Superior temporal gyrus (tissue), 1 donor: ENCODE measurements at regions not wholly inside any gene's neighbourhood (a gene's known extent, or its start where the extent isn't known, plus 50 kb on each side); places are given as distances from the start of the nearest gene placed in this dataset.
A peak's percentile ranks its signal among the peaks of the same experiment; 100 is the strongest.

Experiments used
- DNase-seq: peaks from one replicate; pipeline ENCODE4 v3.0.0-alpha.2; 2016; ENCODE audit errors: extremely low spot score

DNA sequence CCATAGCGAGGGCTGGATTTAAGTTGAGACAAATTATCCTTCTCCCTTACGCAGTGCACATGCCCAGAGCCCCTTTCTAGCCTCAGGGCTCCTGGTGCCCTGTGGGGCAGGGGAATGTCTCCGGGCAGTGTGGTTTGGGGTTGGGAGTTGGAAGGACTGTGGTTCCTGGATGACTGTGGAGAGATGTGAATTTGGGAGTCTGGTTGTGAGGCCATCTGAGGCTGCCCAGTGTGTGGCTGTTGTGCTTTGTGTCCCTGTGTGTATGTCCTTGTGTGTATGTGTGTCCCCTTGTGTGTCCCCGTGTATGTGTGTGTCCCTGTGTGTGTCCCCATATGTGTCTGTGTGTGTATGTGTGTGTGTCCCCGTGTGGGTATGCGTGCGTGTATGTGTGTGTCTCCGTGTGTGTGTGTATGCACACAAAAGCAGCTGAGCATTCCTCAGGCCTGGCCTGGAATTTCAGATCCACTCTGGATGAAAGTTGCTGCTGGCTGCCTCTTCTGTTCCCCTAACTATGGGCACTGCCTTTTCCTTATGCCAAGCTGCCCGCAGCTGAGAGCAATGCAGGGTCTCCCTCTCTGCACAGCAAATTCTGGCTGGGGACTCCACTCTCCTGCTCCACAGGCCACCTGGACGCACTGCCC lies 65.4 kb downstream of the UBIAD1 start:
- no peak for DNase-seq

DNA sequence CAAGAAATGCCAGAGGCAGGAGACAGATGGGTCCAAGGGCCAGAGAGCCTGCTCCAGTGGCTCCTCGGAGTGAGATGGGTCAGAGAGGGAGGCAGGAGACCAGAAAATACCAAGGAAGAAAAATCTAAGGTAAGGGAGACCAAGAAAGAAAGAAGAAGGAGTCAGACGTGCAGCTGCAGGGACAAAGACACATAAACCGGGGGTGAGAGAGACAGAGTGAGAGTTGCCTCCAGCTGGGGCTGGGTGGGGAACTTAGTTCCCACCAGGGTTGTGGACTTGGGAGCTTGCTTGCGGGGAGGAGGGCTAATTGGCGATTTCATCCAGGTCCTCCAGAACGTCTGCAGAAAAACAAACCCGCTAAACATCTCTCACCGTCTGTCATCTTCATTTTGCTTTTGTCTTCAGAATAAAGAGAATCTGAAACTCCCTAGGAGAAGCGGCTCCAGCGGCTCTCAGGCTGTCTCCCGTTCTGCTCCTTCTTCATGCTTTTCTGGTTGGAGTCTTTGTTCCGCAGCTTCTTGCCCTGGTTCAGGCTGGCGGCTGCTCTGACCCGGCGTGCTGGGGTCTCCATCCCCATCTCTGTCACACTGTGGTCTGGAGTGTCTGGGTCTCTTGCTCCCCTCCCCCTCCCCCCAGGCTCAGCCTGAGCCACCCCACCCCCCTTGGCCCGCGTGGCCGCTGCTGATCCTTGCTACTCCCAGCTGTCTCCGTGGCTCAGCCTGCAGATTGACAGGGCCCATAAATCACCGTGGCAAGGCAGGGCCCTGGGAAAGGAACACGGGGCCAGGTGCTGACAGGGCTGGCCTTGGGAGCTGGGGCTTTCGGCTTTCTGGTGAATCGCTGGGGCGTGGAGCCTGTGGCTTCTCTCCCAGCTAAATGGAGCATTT lies 66.6 kb downstream of the UBIAD1 start:
- no peak for DNase-seq

DNA sequence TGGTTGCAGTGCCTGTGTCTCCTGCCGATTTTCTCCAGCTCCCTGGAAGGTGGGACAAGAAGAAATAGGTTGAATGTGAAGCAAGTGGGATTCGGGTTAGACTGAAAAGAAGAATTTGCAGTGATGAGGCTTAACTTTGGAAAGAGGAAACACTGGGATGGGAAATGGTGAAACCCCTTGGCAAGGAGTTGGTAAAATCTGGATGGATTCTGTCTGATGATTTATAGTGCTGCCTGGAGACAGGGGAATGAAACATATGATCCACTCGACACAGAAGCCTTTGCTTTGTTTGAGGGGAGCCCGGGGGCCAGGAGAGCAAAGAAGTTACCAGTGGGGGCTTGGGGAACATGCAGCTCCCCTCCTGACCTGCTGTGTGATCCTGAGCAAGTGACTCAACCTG lies 67.2 kb downstream of the UBIAD1 start:
- DNase-seq: no peak

DNA sequence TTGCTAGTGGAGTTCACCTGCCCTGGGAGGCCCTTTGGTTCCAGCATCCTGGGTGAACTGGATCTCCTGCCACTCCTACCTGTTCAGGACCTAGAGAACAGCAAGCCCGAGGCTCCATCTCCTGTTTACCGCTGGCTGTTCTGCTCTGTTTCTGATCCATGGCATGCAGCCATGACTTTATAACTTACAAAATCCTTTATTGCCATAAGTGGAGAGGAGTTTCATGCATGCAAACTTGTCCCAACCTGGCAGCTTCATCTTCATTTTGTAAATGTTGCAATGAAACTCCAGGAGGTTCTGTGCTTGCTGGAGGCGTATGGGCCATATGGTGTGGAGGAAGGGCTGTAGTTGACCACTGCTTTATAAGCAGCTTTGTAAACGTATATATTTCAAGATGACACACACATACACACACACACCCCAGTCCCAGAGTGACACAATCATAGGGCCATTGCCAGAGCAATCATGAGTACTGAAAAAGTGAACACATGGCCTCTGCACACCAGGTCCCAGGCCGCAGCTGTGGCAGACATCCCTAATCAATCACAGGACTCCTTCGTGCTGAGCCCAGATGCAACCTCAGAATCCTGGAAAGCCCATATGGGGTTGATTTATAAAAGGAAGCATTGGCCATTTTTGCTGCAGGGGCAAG lies 69.0 kb downstream of the UBIAD1 start:
- DNase-seq: peak; percentile 49

DNA sequence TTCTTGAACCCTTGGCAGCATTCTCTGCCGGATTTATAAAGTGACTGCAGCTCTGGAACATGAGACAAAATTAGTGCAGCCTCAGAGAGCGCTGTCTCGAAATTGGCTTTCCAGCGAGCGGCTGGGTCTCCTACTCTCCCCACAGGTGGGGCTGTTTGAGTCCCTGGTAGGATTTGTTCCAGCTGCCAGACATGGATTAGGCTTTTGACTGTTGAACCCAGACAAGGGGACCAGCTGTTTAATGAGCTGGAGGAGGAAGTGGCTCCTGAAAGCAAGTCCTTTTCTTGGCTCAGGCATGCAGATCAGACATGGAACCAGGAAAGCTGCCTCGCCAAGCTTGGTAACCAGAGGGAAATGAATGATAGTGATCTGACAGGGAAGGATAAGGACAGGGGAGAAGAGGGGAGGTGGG lies 69.6 kb downstream of the UBIAD1 start:
- no peak for DNase-seq

DNA sequence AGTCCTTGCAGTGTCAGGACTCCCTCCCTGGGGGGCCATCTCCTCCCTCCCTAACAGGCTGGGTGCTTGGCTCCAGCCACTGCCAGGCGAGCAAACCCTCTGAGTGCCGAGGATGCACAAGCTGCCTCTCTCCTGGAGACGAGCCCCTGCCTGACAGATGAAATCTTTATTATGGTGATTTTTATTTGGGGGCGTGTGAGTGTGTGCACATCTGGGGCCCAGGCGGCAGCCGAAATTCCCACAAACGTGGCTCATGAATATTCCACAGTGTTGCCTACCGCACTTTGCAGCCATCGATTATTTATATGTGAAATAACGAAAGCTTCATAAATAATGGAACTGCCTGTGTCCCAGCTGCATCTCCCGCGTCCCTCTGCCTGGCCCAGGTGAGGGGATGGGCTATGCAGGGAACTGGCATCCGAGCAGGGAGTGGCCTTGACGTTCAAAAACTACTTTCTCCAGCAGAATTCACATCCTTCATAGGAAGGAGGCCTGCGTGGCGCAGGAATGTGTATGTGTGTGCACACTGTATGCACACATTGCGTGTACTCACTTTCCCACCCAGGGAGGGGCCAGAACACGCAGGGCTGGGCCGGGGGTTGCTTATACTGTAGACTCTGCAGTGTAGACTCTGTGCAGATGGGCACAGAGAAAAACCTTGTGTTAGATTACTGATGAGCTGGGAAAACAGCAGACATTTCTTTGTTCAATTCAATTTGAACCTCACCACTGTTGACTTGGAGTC lies 73.1 kb downstream of the UBIAD1 start:
- no peak for DNase-seq

DNA sequence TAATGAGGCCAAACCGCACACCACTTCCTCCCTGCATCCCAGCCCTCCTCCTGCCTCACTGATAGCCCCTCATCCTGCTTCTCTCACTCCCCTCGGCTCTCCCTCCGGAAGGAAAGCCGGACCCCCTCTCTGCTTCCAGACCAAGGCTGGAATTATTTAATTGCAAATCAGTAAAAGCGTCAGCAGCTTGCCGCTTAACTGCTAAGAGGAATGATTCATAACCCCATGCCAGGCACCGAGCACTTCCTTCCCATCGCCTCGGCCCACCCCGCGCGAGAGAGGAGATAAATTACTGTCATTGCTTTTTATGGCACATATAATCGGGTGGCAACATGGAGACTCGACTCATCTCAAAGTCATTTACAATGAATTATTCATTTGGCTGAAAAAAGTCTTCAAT lies 77.3 kb downstream of the UBIAD1 start:
- DNase-seq: no peak

DNA sequence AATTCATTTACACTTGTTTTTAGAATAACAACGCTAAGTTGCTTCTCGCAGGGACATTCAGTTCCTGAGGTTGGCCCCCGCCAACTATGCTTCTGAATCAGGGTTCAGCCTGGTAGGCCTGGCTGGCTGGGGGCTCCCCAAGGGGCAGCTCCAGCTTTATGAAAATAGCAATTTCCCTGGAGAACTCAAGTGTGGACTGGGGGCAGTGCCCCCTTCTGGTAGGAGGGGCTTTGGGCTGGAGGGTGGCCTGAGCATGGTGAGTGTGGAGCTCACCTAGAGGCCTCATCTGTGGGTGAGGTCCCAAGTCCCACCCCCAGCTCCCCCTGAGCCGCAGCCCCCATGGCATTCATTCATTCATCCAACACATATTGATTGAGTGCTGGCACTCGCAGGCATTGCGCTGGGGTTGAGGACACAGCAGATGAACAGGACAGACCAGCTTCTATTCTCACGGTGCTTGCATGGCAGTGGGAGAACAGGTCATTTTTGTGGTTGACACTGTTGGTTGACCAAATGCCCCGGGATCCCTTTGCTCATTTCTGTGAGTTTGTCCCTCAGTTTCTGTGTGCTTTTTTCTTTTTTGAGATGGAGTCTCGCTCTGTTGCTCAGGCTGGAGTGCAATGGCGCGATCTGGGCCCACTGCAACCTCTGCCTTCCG lies 79.2 kb downstream of the UBIAD1 start:
- no peak for DNase-seq

DNA sequence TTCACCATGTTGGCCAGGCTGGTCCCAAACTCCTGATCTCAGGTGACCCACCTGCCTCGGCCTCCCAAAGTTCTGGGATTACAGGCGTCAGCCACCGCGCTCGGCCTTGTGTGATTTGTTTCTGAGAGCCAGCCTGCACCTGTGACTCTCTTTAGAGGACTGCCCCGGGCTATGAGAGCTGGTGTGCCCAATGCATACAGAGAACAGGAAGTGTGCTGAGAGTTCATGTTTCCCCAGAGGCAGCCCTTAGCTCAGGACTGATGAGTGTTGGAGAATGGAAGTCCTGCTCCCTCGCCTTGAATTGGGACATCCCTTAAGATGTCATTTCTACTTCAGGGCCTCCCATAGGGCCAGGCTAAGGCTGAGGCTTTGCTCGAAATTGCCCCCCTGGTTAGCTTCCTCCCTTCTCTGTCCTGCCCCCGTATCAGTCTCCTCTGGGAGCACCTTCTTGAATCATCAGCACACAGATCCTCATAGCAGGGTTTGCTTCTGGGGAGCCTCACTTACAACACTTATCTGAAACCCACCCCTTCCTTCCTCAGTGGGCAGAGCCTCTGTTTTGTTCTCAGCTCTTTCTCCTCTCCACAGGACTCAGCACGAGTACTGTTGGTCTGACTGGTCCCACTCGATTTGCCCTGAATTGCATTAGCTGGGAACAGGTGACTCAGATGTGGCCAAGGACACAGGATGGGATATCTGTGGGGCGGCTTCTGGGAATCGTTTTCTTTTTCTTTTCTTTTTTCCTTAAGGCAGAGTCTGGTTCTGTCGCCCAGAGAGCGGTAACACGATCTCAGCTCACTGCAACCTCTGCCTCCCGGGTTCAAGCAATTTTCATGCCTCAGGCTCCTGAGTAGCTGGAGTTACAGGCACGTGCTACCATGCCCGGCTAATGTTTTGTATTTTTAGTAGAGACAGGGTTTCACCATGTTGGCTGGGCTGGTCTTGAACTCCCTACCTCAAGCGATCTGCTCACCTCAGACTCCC lies 80.1 kb downstream of the UBIAD1 start:
- DNase-seq: no peak

DNA sequence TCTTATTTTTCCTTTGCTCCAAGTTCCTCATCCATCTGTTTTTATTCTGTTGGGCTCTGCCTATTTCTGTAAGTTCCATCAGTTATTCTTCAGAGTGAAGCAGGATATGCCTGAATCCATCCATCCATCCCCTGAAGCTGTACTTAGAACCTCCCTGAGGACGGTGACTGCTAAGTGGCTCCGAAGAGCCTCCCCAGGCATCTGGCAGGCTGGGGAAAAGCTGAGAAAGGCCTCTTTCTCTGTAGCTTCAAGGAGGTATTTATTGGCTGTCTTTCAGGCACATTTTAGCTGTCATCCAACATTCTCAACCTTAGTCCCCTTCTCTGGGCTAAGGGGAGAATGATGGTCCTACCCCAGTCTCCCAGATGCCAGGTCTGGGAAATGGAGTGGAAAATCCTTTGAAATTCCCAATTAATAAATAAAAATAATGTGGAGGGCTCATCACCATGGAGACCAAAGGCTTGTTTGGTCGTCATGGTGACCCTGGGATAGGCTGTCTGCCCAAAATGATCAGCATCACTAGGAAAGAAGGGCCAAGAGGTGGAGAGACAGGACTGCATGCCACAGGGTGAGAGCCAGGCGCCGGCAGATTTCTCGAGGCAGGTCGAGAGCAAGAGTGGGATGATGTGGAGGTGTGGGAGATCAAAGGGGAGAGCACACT lies 82.0 kb downstream of the UBIAD1 start:
- DNase-seq: peak; percentile 42

DNA sequence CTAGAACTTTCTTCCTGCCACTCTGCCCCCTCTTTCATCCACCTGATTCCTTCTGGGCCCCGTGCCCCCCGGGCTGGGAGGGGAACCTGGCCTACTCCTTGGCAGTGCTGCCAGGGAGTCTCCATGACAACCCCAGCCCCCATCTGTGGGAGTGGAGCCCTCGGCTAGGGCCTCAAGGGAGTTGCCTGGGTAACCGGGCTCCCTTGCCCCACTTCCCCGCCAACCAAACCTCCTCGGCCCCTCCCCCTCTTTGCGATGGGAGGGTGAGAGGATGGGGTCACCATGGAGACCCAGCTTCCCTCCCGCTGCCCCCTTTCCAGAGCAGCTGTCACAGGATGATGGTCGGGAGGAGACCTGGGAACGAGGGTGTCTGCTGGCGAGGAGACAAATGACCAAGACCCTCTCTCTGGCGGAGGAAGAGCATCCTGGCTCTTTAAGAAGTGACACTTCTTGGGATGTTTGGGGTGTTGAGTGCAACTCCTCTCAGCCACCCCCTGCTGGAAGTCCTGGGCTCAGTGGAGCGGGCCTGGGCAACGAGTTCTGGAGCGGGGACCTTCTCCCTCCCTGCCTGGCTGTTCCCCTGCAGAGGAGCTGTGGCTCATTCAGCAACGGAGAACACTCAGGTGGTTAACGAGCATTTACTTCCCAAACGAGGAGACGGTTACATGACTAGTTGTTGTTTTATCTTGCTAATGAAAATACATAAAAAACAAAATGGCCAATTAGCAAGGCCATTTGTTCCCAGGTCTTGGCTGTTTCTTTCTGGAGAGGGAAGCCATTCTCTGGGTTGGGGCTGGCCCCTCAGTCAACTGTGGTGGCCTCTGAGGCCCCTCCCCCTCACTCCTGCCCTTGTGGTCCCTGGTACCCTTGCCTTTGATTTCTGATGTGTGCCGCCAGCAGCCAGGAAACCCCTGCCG lies 82.8 kb downstream of the UBIAD1 start:
- DNase-seq: peak; percentile 57

DNA sequence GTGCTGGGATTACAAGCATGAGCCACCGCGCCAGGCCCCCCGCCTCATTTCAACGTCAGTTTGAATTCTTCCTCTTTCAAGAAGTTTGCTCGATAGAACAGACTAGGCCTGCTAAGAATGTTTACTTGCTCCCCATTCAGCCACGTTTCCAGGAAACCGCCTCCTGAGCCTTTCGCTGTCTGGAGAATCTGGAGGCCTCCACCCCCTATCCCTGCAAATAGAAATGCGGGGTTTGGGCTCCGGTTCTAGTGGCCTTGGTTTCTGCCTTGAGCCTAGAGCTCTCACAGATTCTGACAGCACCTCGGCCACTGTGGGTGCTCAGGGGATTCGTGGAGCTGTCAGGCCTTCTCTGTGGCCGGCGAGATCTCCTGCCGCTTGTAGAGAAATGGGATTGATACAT lies 84.3 kb downstream of the UBIAD1 start:
- peak; percentile 32 for DNase-seq

DNA sequence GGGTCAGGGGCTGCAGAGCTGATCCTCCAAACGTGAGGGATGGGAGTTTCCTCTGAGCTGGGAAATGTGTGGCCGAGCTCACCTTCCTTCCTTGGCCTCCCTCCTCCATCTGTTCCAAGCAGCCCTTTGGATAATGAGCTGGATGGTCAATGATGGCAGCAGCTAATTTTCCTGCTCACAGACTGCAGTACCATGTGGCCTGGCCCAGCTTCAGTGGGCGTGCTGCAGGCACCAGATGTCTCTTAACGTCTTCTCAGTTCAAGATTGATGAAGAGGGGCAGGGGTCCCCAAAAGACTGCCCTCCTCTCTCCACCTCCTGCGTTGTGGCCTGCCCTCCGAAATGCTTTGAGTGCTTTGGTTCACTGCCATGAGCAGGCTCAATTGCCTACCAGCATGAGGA lies 86.0 kb downstream of the UBIAD1 start:
- DNase-seq: no peak

DNA sequence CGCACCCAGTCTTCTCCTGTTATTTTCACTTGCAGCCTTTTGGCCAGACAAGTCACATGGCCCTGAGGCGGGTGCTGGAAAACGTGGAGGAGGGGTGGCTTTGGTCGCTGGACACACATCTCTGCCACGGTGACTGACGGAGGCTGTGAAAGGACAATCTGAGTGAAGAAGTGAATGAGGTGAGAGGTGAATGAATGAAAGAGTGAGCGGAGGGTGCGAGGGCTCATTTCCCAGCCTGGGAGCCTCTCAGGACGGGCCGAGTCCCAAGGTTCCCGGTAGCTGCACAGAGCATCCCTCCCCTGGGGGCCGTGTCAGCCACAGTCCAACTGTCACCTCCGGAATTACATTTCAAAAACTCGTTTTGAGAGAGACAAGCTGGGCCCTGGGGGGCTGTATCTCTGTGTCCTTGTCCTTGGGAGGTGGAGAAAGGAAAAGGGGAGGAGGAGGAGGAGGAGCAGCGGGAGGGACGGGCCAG lies 89.6 kb downstream of the UBIAD1 start:
- DNase-seq: no peak

DNA sequence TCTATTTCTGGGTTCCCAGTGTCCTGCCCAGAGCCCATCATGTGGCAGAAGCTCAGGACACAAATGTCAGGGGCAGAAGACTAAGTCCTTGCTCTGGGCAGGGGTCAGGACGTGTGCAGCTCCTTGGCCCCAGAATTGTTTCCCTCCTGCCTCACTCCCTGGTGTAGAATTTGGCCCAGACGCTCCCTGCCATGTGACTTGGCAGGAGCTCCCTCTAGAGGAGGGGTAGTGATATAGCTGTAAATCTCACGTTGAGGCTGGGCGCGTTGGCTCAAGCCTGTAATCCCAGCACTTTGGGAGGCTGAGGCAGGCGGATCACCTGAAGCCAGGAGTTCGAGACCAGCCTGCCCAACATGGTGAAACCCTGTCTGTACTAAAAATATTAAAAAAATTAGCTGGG lies 91.2 kb downstream of the UBIAD1 start:
- DNase-seq: no peak

DNA sequence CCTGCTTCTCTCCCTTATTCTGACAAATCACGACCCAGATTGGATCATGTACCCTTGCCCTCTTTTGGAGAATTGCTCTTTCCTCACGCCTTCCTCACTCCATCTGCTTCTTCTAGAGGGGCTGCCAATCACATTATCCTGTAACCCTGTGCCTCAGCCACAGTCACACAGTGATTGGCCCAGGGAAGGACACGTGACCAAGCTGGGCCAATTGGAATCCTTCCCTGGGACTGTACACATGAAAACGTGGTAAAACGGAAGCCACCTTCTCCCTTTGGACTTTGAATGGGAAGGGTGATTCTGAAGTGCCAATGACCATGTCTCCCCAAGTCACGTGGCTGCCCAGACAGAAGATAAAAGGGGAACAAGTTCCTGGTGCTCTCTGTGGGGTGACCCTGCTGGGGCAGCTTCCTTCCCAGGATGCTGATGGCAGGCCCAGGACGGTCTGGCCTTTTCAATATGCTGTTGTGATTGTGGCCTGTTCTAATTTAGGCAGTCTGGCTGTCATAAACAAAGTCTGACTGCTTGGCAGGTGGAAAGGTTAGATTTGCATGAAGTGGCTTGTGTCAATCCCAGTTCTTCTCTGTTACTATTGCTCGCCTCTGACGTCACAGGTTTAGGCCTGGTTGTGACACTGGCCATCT lies 92.9 kb downstream of the UBIAD1 start:
- DNase-seq: no peak

DNA sequence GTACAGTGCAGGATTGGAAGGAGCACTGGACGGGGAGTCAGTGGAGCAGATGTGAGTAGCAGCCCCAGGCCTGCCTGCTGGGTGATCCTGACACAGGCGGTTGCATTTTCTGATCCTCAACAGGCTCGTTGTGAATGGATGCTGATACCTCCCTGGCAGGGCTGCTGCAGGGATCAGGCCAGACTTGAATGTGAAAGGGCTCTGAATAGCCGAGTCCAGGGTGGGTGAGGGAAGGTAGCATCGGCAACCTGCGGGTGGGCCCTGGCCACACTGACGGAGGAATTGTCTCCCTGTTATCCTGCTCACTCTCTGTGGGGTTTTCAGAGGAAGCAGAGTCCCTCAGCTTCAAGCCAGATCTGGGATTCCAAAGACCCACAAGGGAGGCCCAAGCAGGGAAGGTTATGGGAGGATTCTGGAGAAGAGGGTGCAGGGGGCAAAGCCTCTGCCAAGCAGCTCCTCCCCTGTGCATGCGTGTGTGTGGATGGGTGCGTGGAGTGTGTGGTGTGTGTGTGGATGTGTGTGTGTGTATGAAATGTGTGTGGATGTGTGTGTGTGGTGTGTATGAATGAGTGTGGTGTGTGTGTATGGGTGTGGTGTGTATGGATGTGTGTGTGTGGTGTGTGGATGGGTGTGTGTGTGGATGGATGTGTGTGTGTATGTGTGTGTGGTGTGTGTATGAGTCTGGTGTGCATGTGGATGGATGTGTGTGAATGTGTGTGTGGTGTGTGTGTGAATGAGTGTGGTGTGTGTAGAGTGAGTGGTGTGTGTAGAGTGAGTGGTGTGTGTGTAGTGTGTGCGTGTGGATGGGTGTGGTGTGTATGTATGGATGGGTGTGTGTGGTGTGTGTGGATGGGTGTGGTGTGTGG lies 100.3 kb downstream of the UBIAD1 start:
- no peak for DNase-seq
